ENCODE measurements at regions not wholly inside any gene's neighbourhood (a gene's known extent, or its start where the extent isn't known, plus 50 kb on each side); places are given as distances from the start of the nearest gene placed in this dataset.
"Not testable (repeated sequence)": the region's sequence is repeated elsewhere in the genome, so short reads cannot be mapped to it uniquely, and the experiment has no call there.

DNA sequence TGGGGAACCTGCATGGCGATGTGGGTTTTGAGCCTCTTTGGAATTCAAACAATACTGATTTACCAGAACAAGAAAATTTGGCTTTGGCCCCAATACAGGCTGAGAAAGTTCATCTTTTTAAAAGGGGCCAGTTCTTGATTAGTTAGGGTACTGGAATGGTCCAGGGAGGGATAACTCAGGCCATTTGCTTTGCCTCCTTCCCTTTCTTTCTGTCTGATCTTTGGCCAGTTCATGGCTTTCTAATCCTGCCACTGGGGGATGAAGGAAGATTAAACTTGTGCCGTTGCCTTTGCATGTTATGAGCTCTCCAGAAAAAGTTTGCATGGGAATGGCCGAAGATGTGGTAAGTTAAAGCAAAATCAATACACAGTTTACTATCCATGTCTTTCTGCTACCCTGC, 78.4 kb downstream of the ADAMTS15 start:
- ATAC-seq, result no peak
- intact Hi-C loops (cut with micrococcal nuclease), result loop anchor here (10.0 kb wide), 1 partner anchor 52 kb away; no protein-coding TSS in a partner anchor
- DNase-seq, result no peak

DNA sequence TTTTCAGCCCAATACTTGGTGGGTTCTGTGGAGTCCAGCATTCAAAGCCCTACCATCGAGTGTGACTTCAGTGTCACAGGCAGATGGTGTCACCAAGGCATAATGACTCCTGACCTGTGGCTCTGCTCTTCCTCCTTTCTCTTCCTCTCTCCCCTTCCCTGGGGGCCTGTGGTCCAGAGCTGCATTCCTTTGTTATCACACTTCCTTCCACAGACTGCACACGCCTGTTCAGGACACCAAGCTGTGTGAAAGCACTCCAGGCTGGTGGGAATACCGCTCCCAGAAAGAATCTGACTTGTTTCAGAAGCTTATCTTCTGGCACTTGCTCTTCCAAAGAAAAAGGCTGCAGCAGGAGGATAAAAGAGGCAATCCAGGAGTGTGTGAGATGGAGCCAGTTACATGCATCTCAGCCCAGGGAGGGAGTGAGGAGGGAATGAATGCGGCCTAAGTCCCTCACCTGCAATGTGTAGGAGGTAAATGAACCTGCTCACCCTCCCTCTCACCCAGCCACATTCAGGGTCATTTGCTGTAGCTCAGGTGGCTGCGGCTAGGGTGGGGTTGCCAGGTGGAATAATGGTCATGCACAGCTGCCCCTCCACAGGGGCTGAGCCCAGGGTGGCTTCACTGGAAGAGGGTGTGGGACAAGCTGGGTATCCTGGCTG, 79.3 kb downstream of the ADAMTS15 start:
- peak; percentile 50 for DNase-seq
- intact Hi-C loops (cut with micrococcal nuclease), result loop anchor here (10.0 kb wide), 1 partner anchor 53 kb away; no protein-coding TSS in a partner anchor
- peak; percentile 72 for ATAC-seq

- DNase-seq (peak; percentile 44), ATAC-seq (peak; percentile 83)
These were observed 80.1 kb downstream of the ADAMTS15 start for GRCh38 chr11:130528298-130529261.

DNA sequence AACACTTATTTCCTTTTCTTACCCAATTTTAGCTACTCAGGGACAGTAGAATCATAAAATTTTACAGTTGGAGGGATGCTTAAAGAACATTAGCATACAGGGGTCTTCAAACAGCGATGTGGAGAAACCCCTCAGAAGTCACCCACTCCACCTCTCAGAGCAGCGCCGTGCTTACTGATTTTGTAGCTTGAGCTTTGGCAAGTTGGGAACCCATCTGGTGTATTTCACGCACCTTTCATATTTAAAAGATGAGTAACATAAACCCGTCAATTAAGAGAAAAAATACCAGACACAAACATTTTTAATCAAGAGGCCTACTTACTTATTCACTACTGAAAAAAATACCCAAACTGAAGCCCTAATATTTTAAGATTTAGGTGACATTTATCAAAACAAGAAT, 80.9 kb downstream of the ADAMTS15 start:
- no peak for DNase-seq
- no peak for ATAC-seq
- intact Hi-C loops (cut with micrococcal nuclease), result loop anchor here (10.0 kb wide), 1 partner anchor 55 kb away; no protein-coding TSS in a partner anchor

More at GRCh38 chr11:130528298-130529261, 80.1 kb downstream of the ADAMTS15 start:
- intact Hi-C loops (cut with micrococcal nuclease), result loop anchor here (10.0 kb wide), 1 partner anchor 54 kb away; no protein-coding TSS in a partner anchor

GRCh38 chr11:130531061-130531460, 82.6 kb downstream of the ADAMTS15 start:
- ATAC-seq, result no peak
- intact Hi-C loops (cut with micrococcal nuclease), result no loop called here
- no peak for DNase-seq

GRCh38 chr11:130533113-130533798, 84.8 kb downstream of the ADAMTS15 start:
- DNase-seq (no peak), ATAC-seq (no peak)
- intact Hi-C loops (cut with micrococcal nuclease), result no loop called here

DNA sequence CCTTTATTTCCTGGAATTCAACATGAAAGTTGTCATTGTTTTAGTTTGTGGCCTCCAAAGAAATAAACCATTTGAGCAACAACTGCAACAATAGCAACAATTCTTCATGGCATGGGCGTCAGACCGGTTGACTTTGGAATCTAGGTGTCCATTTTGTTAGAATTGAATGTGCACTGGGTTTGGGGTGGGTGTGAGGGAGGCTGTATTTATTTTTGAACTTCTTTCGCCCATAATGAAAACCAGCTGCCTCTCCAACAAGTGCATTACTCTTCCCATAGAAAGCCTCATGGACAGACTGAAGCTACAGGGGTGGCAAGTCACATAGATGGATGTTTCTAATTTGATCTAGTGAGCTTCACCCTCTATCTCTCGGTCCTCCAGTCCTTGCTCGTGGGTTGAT, 85.4 kb downstream of the ADAMTS15 start:
- ATAC-seq (no peak), DNase-seq (no peak)
- intact Hi-C loops (cut with micrococcal nuclease), result no loop called here

DNA sequence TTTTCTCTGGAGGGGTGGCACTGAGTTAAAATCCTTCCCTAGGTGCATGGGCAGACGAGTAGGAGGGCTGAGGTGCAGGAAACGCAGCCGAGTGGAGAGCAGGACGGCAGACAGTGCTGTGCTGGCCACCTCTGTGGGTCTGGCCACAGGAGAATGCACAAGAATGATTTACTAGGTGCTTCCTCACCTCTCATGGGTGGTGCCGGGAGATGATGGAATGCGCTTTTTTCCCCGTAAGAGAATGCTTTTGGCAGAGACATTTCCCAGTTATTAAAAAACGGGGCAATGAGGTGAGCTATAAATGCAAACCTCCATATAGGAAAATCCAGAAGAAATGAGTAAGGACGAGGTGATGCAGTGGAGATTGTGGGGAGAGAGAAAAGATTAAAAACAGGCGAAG, 86.1 kb downstream of the ADAMTS15 start:
- DNase-seq (no peak), ATAC-seq (no peak)
- intact Hi-C loops (cut with micrococcal nuclease), result no loop called here

- no peak for DNase-seq
- no peak for ATAC-seq
- intact Hi-C loops (cut with micrococcal nuclease), result no loop called here
These were observed 87.1 kb downstream of the ADAMTS15 start for GRCh38 chr11:130535520-130535919.

GRCh38 chr11:130536106-130537040, 87.9 kb downstream of the ADAMTS15 start:
- DNase-seq, result no peak
- intact Hi-C loops (cut with micrococcal nuclease), result no loop called here
- no peak for ATAC-seq

DNA sequence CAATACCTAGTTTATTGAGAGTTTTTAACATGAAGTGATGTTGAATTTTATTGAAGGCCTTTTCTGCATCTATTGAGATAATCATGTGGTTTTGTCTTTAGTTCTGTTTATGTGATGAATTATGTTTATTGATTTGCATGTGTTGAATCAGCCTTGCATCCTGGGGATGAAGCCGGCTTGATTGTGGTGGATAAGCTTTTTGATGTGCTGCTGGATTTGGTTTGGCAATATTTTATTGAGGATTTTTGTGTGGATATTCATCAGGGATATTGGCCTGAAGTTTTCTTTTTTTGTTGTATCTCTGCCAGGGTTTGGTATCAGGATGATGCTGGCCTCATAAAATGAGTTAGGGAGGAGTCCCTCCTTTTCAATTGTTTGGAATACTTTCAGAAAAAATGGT, 91.2 kb downstream of the ADAMTS15 start:
- DNase-seq; ATAC-seq; intact Hi-C loops (cut with micrococcal nuclease): not testable (repeated sequence)

GRCh38 chr11:130544266-130544665, 95.8 kb downstream of the ADAMTS15 start:
- DNase-seq (peak; percentile 52), ATAC-seq (peak; percentile 46)
- intact Hi-C loops (cut with micrococcal nuclease), result no loop called here

- no peak for DNase-seq
- intact Hi-C loops (cut with micrococcal nuclease), result no loop called here
- no peak for ATAC-seq
These were observed 97.1 kb downstream of the ADAMTS15 start for GRCh38 chr11:130545449-130546072.

- ATAC-seq, result no peak
- no peak for DNase-seq
- intact Hi-C loops (cut with micrococcal nuclease), result no loop called here
These were observed 98.0 kb downstream of the ADAMTS15 start for GRCh38 chr11:130546438-130546837.

- intact Hi-C loops (cut with micrococcal nuclease), result no loop called here
- DNase-seq (peak; percentile 37), ATAC-seq (peak; percentile 32)
These were observed 98.7 kb downstream of the ADAMTS15 start for GRCh38 chr11:130546901-130547694.

DNA sequence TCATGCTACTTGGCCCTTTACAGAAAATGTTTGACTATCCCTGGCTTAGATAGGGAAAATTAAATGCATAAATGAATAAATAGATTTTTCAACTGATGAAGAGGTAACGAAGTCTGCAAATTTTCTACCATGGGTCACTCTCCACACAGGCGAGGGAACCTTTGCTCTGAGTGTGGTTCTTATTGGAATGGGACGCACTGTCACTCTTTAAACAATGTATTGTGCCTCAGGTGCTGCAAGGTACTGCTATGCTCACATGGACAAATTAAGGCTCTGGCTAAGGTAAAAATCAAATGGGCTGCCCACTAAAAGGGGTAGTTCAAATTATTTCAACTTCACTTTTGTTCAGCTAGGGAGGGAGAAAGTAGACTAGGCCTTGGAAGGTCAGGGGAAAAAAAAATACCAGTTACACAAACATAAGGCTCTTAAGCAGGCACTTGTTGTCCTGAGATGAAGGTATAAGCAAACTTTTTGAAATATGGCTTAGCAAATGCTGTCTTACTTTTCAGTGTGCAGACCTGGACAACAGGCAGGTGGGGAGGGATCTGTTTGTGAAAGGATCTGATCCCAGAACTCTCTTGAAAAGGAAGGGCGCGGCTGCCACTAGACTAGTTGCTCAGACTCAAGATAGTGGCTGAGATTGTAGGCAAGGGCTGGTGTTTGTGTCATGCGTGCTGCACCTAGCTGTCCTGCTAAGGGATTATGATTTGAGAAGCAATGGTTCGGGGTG, 99.5 kb downstream of the ADAMTS15 start:
- intact Hi-C loops (cut with micrococcal nuclease), result no loop called here

DNA sequence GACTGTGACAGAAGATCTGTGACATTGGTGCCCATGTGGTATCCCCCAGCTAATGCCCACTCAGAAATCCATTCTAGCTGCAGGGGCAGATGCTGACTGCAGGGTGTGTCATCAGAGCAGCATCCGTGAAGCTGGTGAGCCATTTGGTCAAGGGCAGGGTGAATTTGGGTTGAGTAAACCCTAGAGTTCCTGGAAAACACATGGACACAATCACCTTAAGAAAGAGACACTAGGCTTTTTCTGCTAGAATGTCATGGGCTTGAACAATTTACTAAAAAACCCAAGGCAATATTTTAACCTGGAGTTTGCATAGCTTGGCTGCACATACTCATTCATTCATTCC, 100.0 kb downstream of the ADAMTS15 start:
- ATAC-seq (no peak), DNase-seq (no peak)
- intact Hi-C loops (cut with micrococcal nuclease), result no loop called here

More for the DNA sequence above, 99.5 kb downstream of the ADAMTS15 start:
- DNase-seq, result no peak
- no peak for ATAC-seq

Data from left ventricle myocardium superior (tissue), 1 donor.